Left ventricle myocardium inferior (tissue), 1 donor: ENCODE measurements at regions not wholly inside any gene's neighbourhood (a gene's known extent, or its start where the extent isn't known, plus 50 kb on each side); places are given as distances from the start of the nearest gene placed in this dataset.

Experiments used
- DNase-seq: peaks from one replicate; pipeline ENCODE4 v3.0.0-alpha.2; 2020
- H3K27ac ChIP-seq: fragments of 200-600 bp; replicated peaks from 2 replicates; pipeline ENCODE4 v1.8.0; 2021
- H3K27me3 ChIP-seq: fragments of 200-600 bp; 2 replicates; pipeline ENCODE4 v1.8.0; 2021; ENCODE audit warnings: low read depth
- H3K36me3 ChIP-seq: fragments of 200-600 bp; 2 replicates; pipeline ENCODE4 v1.8.0; 2021
- H3K4me1 ChIP-seq: fragments of 200-600 bp; 2 replicates; pipeline ENCODE4 v1.8.0; 2021
- H3K4me3 ChIP-seq: fragments of 200-600 bp; 2 replicates; pipeline ENCODE4 v1.8.0; 2021; ENCODE audit warnings: mild to moderate bottlenecking, moderate library complexity
- H3K9me3 ChIP-seq: fragments of 200-600 bp; replicated peaks from 2 replicates; pipeline ENCODE4 v1.8.0; 2021
- intact Hi-C: fragments of 100-400 bp; cut with micrococcal nuclease; formaldehyde crosslinking; loops from one replicate; pipeline ENCODE4 v1.11.0; 2022
- TF ChIP-seq, protein P1 (sequence below): fragments of 200-600 bp; IDR thresholded peaks from 2 replicates; pipeline ENCODE4 v1.8.0; 2021; ENCODE audit warnings: antibody characterized with exemption, mild to moderate bottlenecking, borderline replicate concordance
- donor health status: DM: no; HTN: yes; CAD: no; lungs with severe emphysema.

DNA sequence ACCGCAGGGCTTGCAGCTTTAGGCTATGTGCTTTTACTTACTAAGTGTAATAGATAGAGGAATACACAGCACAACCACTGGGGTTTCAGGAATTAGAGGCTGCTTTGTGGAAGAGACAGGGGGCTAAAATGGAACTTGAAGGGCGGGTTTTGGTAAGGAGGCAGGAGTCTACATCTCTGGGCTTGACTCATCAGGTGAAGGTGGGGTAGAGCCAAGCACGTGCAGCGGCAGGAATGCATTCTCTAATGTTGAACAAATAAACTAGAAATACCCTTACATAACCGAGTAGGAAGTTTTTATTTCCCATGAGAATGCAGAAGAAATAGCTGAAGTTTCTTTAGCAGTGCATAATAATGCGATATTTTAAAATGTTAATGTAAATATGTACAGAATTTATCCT, 673.8 kb upstream of the SALL3 start:
- TF ChIP-seq, protein P1, sequence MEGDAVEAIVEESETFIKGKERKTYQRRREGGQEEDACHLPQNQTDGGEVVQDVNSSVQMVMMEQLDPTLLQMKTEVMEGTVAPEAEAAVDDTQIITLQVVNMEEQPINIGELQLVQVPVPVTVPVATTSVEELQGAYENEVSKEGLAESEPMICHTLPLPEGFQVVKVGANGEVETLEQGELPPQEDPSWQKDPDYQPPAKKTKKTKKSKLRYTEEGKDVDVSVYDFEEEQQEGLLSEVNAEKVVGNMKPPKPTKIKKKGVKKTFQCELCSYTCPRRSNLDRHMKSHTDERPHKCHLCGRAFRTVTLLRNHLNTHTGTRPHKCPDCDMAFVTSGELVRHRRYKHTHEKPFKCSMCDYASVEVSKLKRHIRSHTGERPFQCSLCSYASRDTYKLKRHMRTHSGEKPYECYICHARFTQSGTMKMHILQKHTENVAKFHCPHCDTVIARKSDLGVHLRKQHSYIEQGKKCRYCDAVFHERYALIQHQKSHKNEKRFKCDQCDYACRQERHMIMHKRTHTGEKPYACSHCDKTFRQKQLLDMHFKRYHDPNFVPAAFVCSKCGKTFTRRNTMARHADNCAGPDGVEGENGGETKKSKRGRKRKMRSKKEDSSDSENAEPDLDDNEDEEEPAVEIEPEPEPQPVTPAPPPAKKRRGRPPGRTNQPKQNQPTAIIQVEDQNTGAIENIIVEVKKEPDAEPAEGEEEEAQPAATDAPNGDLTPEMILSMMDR, result no peak

DNA sequence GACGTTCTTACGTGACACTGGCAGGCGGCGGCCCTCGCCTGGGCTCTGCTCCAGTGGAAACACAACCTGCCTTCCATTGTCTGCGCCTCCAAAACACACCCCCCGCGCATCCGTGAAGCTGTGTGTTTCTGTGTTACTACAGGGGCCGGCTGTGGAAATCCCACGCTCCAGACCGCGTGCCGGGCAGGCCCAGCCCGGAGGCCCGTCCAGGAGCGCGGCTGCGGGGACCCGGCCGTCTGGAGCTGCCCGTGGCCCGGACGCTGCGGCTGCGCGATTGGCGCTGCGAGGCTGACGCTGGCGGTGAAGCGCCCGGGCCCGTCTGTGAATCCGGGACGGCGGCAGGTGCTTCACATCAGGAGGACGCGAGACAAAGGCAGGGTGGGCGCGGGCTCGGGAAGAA, 670.3 kb upstream of the SALL3 start:
- peaks cover 19% of the 10 kb centered on the region for H3K27me3 ChIP-seq
- H3K4me1 ChIP-seq, result no peaks in the 10 kb centered on the region
- intact Hi-C loops, result no loop called here
- no peaks in the 10 kb centered on the region for H3K9me3 ChIP-seq
- no peak overlapping the region for H3K27ac ChIP-seq
- no peaks in the 10 kb centered on the region for H3K36me3 ChIP-seq
- no peak for DNase-seq
- TF ChIP-seq, protein P1, result no peak
- no peak overlapping the region for H3K4me3 ChIP-seq

More for the DNA sequence above, 673.8 kb upstream of the SALL3 start:
- Histone ChIP-seq H3K4me3 (no peak overlapping the region), H3K36me3 (no peaks in the 10 kb centered on the region), H3K27ac (no peak overlapping the region), H3K9me3 (no peaks in the 10 kb centered on the region), H3K4me1 (no peaks in the 10 kb centered on the region), H3K27me3 (peaks cover 36% of the 10 kb centered on the region)
- intact Hi-C loops, result no loop called here
- DNase-seq, result no peak

DNA sequence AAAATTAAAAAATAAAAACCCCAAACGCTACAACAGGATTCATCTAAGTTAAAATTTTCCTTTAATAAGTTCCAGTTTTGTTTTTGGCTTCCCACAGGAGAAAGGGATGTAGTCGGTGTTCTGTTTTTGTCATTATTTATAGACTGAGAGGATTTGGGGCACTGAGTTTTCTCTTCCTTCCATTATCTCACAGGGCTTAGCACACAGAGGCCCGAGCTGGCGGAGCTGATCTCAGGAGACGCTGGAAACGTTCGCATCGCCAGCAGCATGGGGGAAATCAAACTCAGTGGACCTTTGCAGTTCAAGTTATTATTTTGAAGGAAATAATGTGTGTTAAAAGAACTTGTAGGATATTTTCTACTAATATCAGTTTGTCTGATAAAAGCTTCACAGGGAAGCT, 669.7 kb upstream of the SALL3 start:
- H3K4me1 ChIP-seq, result no peaks in the 10 kb centered on the region
- H3K27ac ChIP-seq, result no peak overlapping the region
- TF ChIP-seq, protein P1, result no peak
- no peaks in the 10 kb centered on the region for H3K36me3 ChIP-seq
- H3K4me3 ChIP-seq, result no peak overlapping the region
- H3K27me3 ChIP-seq, result peaks cover 17% of the 10 kb centered on the region
- H3K9me3 ChIP-seq, result no peaks in the 10 kb centered on the region
- intact Hi-C loops, result no loop called here
- DNase-seq, result no peak

- Histone ChIP-seq H3K27me3 (peaks cover 13% of the 10 kb centered on the region), H3K4me1 (no peaks in the 10 kb centered on the region), H3K27ac (no peak overlapping the region), H3K9me3 (no peaks in the 10 kb centered on the region), H3K36me3 (no peaks in the 10 kb centered on the region), H3K4me3 (no peak overlapping the region)
- TF ChIP-seq, protein P1, result no peak
- intact Hi-C loops, result no loop called here
- no peak for DNase-seq
These were observed 660.4 kb upstream of the SALL3 start for GRCh38 chr18:78319264-78319663.

- DNase-seq, result no peak
- H3K27ac ChIP-seq, result no peak overlapping the region
- intact Hi-C loops, result no loop called here
- no peaks in the 10 kb centered on the region for H3K36me3 ChIP-seq
- H3K27me3 ChIP-seq, result peaks cover 14% of the 10 kb centered on the region
- TF ChIP-seq, protein P1, result no peak
- no peak overlapping the region for H3K4me3 ChIP-seq
- no peaks in the 10 kb centered on the region for H3K4me1 ChIP-seq
- no peaks in the 10 kb centered on the region for H3K9me3 ChIP-seq
These were observed 659.7 kb upstream of the SALL3 start for GRCh38 chr18:78319961-78320360.

DNA sequence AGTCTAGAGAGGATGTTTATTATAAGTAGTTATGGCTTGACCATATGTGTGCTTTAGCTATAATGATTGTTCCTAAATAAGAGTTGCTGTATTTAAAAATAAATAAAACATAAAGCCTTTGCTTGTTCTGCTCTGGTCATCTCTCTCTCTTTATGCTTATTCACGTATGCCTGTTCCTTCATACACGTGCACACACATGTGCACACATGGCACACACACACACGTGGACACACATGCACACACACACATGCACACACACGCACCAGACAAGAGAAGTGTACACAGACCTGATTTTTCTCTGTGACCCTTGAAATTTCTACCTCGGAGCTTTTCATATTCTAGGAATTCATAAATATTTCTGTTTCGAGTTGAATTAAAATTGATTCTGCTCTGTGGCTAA, 658.2 kb upstream of the SALL3 start:
- intact Hi-C loops, result no loop called here
- no peak overlapping the region for H3K4me3 ChIP-seq
- no peak overlapping the region for H3K27ac ChIP-seq
- no peaks in the 10 kb centered on the region for H3K9me3 ChIP-seq
- no peak for DNase-seq
- H3K36me3 ChIP-seq, result no peaks in the 10 kb centered on the region
- peaks cover 14% of the 10 kb centered on the region for H3K27me3 ChIP-seq
- no peaks in the 10 kb centered on the region for H3K4me1 ChIP-seq
- TF ChIP-seq, protein P1, result no peak
